Fibroblast of lung (primary cell): ENCODE measurements at regions not wholly inside any gene's neighbourhood (a gene's known extent, or its start where the extent isn't known, plus 50 kb on each side); places are given as distances from the start of the nearest gene placed in this dataset.

Experiments used
- DNase-seq, 2 donors: peaks; one replicate each; pipeline versions ENCODE4 v3.0.0 to v3.0.0-alpha.2; 2010; ENCODE audit warnings: low read depth in 2 of 2
- H2AFZ ChIP-seq: 2 replicates; pipeline ENCODE4 v1.5.1; 2012; ENCODE audit warnings: low read length, control low read depth, inconsistent platforms
- H3K27ac ChIP-seq: 2 replicates; pipeline ENCODE4 v1.5.1; 2011; ENCODE audit warnings: low read length, control low read depth; ENCODE audit not compliant: insufficient read depth
- H3K27me3 ChIP-seq: 2 replicates; pipeline ENCODE4 v1.5.1; 2011; ENCODE audit warnings: mild to moderate bottlenecking, low read length; ENCODE audit not compliant: control insufficient read depth, insufficient read depth
- H3K36me3 ChIP-seq: 2 replicates; pipeline ENCODE4 v1.5.1; 2011; ENCODE audit warnings: low read length; ENCODE audit not compliant: control insufficient read depth, insufficient read depth
- H3K4me1 ChIP-seq: 2 replicates; pipeline ENCODE4 v1.5.1; 2011; ENCODE audit warnings: low read length; ENCODE audit not compliant: control insufficient read depth, insufficient read depth; ENCODE audit errors: extremely low read depth
- H3K4me2 ChIP-seq: 2 replicates; pipeline ENCODE4 v1.5.1; 2011; ENCODE audit warnings: low read length, control low read depth; ENCODE audit not compliant: insufficient read depth; ENCODE audit errors: extremely low read depth
- H3K4me3 ChIP-seq, 4 experiments: fragments of 200-600 bp in 1 of 4; sonication (generic) in 1 of 4; replicated peaks in 1 of 4; 2 replicates each; pipeline ENCODE4 v1.5.1; 2011 to 2016; ENCODE audit warnings: low read length in 4 of 4, low read depth in 3 of 4, mild to moderate bottlenecking in 3 of 4, control low read depth in 2 of 4, inconsistent platforms in 1 of 4, mixed read lengths in 1 of 4; ENCODE audit not compliant: insufficient read depth in 1 of 4; ENCODE audit errors: control extremely low read depth in 1 of 4
- H3K79me2 ChIP-seq: 2 replicates; pipeline ENCODE4 v1.5.1; 2012; ENCODE audit warnings: mild to moderate bottlenecking, low read length, inconsistent platforms; ENCODE audit not compliant: control insufficient read depth, insufficient read depth
- H3K9ac ChIP-seq: 2 replicates; pipeline ENCODE4 v1.5.1; 2011; ENCODE audit warnings: mild to moderate bottlenecking, low read length, control low read depth; ENCODE audit not compliant: insufficient read depth
- H3K9me3 ChIP-seq: 2 replicates; pipeline ENCODE4 v1.5.1; 2012; ENCODE audit warnings: low read depth, low read length; ENCODE audit not compliant: control insufficient read depth, insufficient read depth
- H4K20me1 ChIP-seq: 2 replicates; pipeline ENCODE4 v1.5.1; 2011; ENCODE audit warnings: low read length; ENCODE audit not compliant: control insufficient read depth, insufficient read depth; ENCODE audit errors: extremely low read depth
- CTCF ChIP-seq, 2 donors: IDR thresholded peaks in 1 of 2; conservative IDR thresholded peaks in 1 of 2; 1 replicate in 1 of 2; 2 replicates in 1 of 2; pipeline ENCODE4 v1.5.1; 2011 to 2012; ENCODE audit warnings: low read length in 2 of 2, control low read depth in 1 of 2, inconsistent platforms in 1 of 2, low read depth in 1 of 2, mild to moderate bottlenecking in 1 of 2
- EZH2 ChIP-seq: IDR thresholded peaks from 2 replicates; pipeline ENCODE4 v1.5.1; 2012; ENCODE audit warnings: low read length, control low read depth, mild to moderate bottlenecking; ENCODE audit errors: missing control alignments

DNA sequence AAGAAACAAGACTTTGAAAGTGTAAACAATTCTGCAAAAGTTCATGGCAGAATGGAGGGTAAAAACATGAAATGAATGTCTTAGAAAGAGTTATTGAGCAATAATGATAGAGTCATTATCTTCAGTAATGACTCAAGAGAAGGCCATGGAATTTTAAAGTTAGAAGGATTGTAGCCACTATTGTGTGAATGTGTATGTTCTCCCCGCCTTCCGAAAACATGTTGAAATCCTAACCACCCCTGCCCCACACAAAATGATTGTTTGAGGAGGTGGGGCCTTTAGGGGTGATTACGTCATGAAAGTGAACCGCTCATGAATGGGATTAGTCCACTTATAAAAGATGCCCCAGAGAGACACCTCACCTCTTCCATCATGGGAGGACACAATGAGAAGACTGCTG is 93.8 kb upstream of the CCDC190 start:
- DNase-seq: peak in 1 of 2 donors; percentile 63
- Histone ChIP-seq H3K27ac (no peak overlapping the region), H4K20me1 (no peaks in the 10 kb centered on the region), H2AFZ (no peak overlapping the region), H3K4me2 (no peak overlapping the region), H3K79me2 (no peaks in the 10 kb centered on the region), H3K36me3 (no peaks in the 10 kb centered on the region), H3K27me3 (no peaks in the 10 kb centered on the region), H3K4me1 (no peaks in the 10 kb centered on the region), H3K4me3 (no peak overlapping the region), H3K9ac (no peak overlapping the region), H3K9me3 (no peaks in the 10 kb centered on the region)
- no peak for TF ChIP-seq CTCF (conservative IDR thresholded peaks at IDR 0.05 in 1 of 2, IDR thresholded peaks at IDR 0.05 in 1 of 2; ENCODE audit: low read depth in 1 of 2, low read length in 2 of 2)
- no peak for TF ChIP-seq EZH2

DNA sequence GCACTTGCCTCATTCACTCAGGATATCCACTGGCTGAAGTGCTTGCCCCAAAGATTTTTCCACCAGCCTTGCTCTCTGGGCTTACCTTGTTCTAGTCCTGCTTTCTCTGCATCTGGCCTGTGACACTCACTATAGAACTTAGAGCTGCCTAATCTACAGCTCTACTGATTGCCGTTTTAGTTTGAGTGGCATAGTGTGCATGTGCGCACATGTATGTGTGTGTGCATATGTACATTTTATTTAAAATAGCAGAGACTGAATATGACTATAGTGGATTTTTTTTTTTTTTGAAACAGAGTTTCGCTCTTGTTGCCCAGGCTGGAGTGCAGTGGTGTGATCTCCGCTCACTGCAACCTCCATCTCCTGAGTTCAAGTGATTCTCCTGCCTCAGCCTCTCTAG is 92.0 kb upstream of the CCDC190 start:
- Histone ChIP-seq H3K9ac (no peak overlapping the region), H3K4me2 (no peak overlapping the region), H3K27ac (no peak overlapping the region), H2AFZ (no peak overlapping the region), H3K9me3 (no peaks in the 10 kb centered on the region), H3K36me3 (no peaks in the 10 kb centered on the region), H3K4me1 (no peaks in the 10 kb centered on the region), H3K79me2 (no peaks in the 10 kb centered on the region), H3K27me3 (no peaks in the 10 kb centered on the region), H4K20me1 (no peaks in the 10 kb centered on the region), H3K4me3 (no peak overlapping the region)
- TF ChIP-seq EZH2 (no peak), CTCF (conservative IDR thresholded peaks at IDR 0.05 in 1 of 2, IDR thresholded peaks at IDR 0.05 in 1 of 2; ENCODE audit: low read depth in 1 of 2, low read length in 2 of 2) (no peak)
- no peak for DNase-seq

- no peak for DNase-seq
- H3K27ac ChIP-seq: no peak overlapping the region
- H3K9ac ChIP-seq: no peak overlapping the region
- no peak overlapping the region for H3K4me2 ChIP-seq
- no peaks in the 10 kb centered on the region for H3K4me1 ChIP-seq
- H3K9me3 ChIP-seq: no peaks in the 10 kb centered on the region
- H4K20me1 ChIP-seq: no peaks in the 10 kb centered on the region
- H3K27me3 ChIP-seq: no peaks in the 10 kb centered on the region
- no peaks in the 10 kb centered on the region for H3K36me3 ChIP-seq
- TF ChIP-seq CTCF (conservative IDR thresholded peaks at IDR 0.05 in 1 of 2, IDR thresholded peaks at IDR 0.05 in 1 of 2; ENCODE audit: low read depth in 1 of 2, low read length in 2 of 2) (no peak), EZH2 (no peak)
- H2AFZ ChIP-seq: no peak overlapping the region
- no peak overlapping the region for H3K4me3 ChIP-seq
- no peaks in the 10 kb centered on the region for H3K79me2 ChIP-seq
Observed at GRCh38 chr1:162951553-162952315, 90.8 kb upstream of the CCDC190 start.
